ENCODE measurements at regions not wholly inside any gene's neighbourhood (a gene's known extent, or its start where the extent isn't known, plus 50 kb on each side); places are given as distances from the start of the nearest gene placed in this dataset.

GRCh38 chr14:36083317-36083716 lies 93.2 kb downstream of the PTCSC3 start:
- DNase-seq (ENCODE audit: low read depth) = no peak

- DNase-seq (ENCODE audit: low read depth) = no peak
Measured at GRCh38 chr14:36078080-36078479, 98.4 kb downstream of the PTCSC3 start.

GRCh38 chr14:36076197-36076596 lies 100.3 kb downstream of the PTCSC3 start:
- no peak for DNase-seq (ENCODE audit: low read depth)

- no peak for DNase-seq (ENCODE audit: low read depth)
Measured at GRCh38 chr14:36075203-36075602, 101.3 kb downstream of the PTCSC3 start.

GRCh38 chr14:36070720-36071043 lies 105.8 kb downstream of the PTCSC3 start:
- DNase-seq (ENCODE audit: low read depth) = no peak

- DNase-seq (ENCODE audit: low read depth) = no peak
Measured at GRCh38 chr14:36070031-36070719, 106.3 kb downstream of the PTCSC3 start.

- no peak for DNase-seq (ENCODE audit: low read depth)
Measured at GRCh38 chr14:36069535-36069900, 107.0 kb downstream of the PTCSC3 start.

GRCh38 chr14:36068777-36069534 lies 107.6 kb downstream of the PTCSC3 start:
- DNase-seq (ENCODE audit: low read depth) = no peak

- DNase-seq (ENCODE audit: low read depth) = no peak
Measured at GRCh38 chr14:36067428-36068187, 108.9 kb downstream of the PTCSC3 start.

- DNase-seq (ENCODE audit: low read depth) = no peak
Measured at GRCh38 chr14:36066636-36067035, 109.9 kb downstream of the PTCSC3 start.

GRCh38 chr14:36065831-36066230 lies 110.7 kb downstream of the PTCSC3 start:
- no peak for DNase-seq (ENCODE audit: low read depth)

- DNase-seq (ENCODE audit: low read depth) = no peak
Measured at GRCh38 chr14:36059531-36059930, 117.0 kb downstream of the PTCSC3 start.

GRCh38 chr14:36057452-36058116 lies 118.9 kb downstream of the PTCSC3 start:
- no peak for DNase-seq (ENCODE audit: low read depth)

GRCh38 chr14:36056845-36057244 lies 119.7 kb downstream of the PTCSC3 start:
- DNase-seq (ENCODE audit: low read depth) = no peak

- DNase-seq (ENCODE audit: low read depth) = no peak
Measured at GRCh38 chr14:36055681-36056225, 120.8 kb downstream of the PTCSC3 start.

GRCh38 chr14:36055052-36055378 lies 121.5 kb downstream of the PTCSC3 start:
- no peak for DNase-seq (ENCODE audit: low read depth)

- DNase-seq (ENCODE audit: low read depth) = no peak
Measured at GRCh38 chr14:36054353-36055051, 122.0 kb downstream of the PTCSC3 start.

GRCh38 chr14:36052681-36053080 lies 123.8 kb downstream of the PTCSC3 start:
- DNase-seq (ENCODE audit: low read depth) = no peak

- DNase-seq (ENCODE audit: low read depth) = no peak
Measured at GRCh38 chr14:36052063-36052462, 124.5 kb downstream of the PTCSC3 start.

- DNase-seq (ENCODE audit: low read depth) = no peak
Measured at GRCh38 chr14:36048667-36049066, 127.9 kb downstream of the PTCSC3 start.

- no peak for DNase-seq (ENCODE audit: low read depth)
Measured at GRCh38 chr14:36047912-36048311, 128.6 kb downstream of the PTCSC3 start.

- no peak for DNase-seq (ENCODE audit: low read depth)
Measured at GRCh38 chr14:36035675-36036074, 140.8 kb downstream of the PTCSC3 start.
